Fibroblast of skin of right biceps (primary cell): ENCODE measurements at regions not wholly inside any gene's neighbourhood (a gene's known extent, or its start where the extent isn't known, plus 50 kb on each side); places are given as distances from the start of the nearest gene placed in this dataset.

Source experiments
- DNase-seq: peaks from one replicate; pipeline ENCODE4 v3.0.0-alpha.2; 2013

DNA sequence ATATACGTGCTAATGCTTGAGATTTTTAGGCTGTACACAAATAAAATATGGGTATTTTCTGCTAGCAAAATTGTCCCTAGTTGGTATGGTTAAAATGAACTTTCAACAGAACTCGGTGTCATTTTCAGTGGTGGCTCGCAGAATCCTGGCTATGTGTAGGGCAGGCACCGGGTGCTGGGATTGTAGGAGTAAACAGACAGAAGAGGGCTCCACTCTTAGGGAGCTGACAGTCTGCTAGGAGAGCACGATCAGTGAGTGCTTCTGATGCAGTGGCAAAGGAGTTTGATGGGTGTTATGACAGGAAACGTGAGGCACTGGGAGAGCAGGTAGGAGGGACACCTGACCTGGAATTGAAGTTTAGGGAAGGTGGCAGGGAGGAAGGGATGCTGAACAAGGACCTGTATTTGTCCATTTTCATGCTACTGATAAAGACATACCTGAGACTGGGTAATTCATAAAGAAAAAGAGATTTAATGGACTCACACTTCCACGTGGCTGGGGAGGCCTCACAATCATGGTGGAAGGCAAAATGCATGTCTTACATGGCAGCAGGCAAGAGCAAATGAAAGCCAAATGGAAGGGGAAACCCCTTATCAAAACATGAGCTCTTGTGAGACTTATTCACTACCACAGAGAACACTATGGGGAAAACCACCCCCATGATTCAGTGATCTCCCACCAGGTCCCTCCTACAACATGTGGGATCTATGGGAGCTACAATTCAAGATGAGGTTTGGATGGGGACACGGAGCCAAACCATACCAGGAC, 105.4 kb upstream of the LCLAT1 start:
- no peak for DNase-seq

DNA sequence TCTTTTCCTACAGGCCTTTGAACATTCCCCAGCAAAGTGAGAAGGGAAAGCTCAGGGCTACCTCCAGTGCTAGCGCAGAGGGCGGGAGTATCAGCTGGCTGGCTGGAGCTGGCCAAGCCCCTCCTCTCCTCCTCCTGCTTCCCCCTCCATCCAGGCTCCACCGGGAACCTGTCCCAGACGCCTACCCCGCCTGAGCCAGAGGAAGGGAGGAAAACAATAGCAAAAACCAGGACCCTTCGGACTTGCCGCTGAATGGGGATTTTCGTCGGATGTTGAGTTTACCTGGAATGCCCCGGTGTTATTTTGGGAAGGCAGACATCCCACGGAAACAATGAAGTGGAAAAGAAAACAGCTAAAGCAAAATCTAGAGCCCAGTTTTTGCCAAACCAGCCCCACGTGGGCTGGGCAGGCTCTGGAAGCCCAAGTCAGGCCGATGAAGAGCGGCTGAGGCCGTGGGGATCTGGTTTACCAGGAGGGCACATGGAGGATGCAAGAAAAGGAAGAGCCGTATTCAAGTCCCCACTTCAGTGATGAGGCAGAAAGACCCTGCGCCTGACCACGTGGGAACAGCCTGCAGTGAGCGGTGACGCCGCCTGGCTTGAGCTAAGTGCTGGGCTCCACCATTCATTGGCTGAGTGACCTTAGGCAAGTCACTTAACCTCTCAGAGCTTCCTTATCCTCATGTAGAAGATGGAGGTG, 100.4 kb upstream of the LCLAT1 start:
- DNase-seq: no peak

GRCh38 chr2:30348825-30349224, 98.2 kb upstream of the LCLAT1 start:
- DNase-seq: no peak

GRCh38 chr2:30349691-30350090, 97.4 kb upstream of the LCLAT1 start:
- peak; percentile 42 for DNase-seq

DNA sequence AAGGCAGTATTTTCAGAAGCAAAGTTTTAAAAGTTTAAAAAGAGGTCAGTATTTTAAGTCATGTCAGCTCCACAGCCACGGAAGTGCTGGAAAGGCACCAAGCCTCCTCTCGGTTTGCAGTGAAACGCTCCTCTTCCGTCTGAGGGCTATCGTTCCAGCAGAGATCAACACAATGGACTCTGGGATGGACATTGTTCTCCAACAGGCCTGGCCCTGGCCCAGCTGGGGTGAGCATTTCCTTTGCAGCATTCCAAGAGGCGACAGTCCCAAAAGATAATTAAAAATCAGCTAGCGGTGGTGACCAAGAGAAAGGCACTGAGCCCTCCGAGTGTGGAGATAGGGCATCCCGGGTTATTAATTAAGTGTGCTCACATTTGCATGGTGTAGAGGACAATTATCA, 95.9 kb upstream of the LCLAT1 start:
- no peak for DNase-seq

GRCh38 chr2:30351949-30352348, 95.1 kb upstream of the LCLAT1 start:
- DNase-seq: no peak

DNA sequence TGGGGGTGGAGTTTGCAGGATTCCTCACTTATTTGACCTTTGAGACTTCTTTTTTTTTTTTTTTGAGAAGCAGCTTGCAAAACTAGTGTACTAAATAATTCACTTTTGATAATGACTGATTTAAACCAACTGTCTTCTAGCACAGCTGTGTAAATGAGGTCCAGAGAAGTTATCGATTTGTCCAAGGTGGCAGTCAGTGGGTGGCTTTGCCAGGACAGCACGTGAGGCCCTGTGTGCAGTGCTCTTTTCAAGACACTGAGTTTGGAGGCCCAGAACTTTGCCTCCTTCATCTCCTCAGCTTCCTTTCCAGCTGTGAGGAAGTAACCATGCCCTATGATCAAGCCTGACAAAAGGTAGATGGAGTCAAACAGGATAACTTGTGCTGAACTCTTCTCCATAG, 92.9 kb upstream of the LCLAT1 start:
- no peak for DNase-seq

GRCh38 chr2:30354621-30355020, 92.4 kb upstream of the LCLAT1 start:
- no peak for DNase-seq

- DNase-seq: no peak
Measured at GRCh38 chr2:30355306-30355705, 91.7 kb upstream of the LCLAT1 start.

DNA sequence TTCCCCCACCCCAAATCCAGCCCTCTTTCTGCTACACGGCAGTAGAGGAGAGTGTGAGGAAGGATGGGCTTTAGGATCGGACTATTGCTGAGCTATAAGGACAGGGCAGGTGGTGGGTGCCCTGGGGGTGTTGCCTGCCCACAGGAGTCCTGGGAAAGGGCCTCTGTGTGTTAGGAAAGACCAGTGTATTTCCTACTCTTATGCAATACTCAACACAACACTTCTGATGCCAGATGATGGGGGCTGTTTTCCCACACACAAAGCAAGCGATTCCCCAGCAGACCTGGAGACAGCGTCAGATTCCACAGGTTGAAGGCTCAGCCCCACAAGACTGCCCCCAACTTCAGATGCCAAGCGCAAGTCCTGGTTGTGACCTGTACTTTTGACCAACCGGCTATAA, 91.0 kb upstream of the LCLAT1 start:
- DNase-seq: no peak

DNA sequence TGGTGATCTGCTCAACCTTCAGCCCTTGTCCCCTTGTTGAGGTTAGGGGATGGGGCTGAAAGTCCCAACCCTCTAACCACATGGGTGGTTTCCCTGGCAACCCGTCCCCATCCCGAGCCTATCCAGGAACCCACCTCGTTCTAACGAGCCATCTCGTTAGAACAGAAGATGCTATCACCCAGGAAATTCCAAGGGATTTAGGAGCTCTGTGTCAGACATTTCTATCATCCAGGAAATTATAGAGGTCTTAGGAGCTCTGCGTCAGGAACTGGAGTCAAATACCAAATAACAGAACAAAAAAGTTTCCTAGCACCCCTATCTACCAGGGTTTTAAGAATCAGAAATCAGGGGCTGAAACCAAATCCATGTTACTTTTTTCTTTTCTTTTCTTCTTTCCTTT, 90.3 kb upstream of the LCLAT1 start:
- no peak for DNase-seq

- DNase-seq: no peak
Measured at GRCh38 chr2:30358351-30358750, 88.7 kb upstream of the LCLAT1 start.

DNA sequence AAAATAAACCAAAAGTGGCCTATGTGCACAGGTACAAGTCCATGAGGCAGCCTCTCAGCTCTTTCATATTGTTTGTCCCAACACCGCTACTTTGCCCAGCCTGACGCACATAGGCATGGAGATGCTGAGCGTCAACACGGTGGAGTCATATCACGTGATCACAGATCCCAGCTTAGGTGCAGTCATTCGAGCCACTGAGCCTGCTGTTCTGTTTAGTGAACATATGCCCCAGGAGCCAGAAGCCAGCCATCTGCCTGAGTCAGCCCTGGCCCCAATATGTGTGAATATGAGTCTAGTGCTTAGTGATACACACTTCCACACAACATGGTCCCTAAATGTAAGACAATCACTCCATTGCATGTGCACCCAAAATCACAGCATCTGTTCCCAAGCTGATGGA, 88.2 kb upstream of the LCLAT1 start:
- DNase-seq: peak; percentile 62

- DNase-seq: peak; percentile 38
Measured at GRCh38 chr2:30359644-30360167, 87.3 kb upstream of the LCLAT1 start.

DNA sequence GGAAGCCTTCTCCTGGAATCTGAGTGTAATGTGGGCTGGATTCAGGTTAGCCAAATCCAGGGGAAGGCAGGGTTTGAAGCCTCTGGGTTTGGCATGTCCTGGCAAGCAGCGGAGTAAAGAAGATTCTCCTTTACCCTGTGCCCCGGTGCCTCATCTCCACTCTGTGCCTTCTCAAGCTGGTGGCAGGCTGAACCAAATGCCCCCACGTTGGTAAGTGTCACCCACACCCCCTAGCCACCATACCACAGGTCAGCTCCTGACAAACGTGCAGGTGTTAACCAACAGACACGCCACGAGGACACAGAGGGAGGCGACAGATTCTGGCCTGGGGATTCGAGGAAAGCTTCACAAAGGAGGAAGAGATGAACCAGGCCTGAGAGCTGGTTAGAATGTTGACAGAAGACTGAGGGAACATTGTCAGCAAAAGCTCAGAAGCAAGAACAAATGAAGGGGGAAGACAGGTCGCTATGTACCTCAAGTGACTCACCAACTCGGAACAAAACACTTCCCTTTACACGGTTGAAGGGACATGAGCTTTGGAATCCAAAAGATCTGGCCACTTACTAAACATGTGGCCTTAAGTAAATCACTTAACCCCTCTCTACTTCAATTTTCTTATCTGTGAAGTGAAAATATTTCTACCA, 85.2 kb upstream of the LCLAT1 start:
- peak; percentile 40 for DNase-seq

- DNase-seq: peak; percentile 84
Measured at GRCh38 chr2:30362468-30363081, 84.5 kb upstream of the LCLAT1 start.

GRCh38 chr2:30363406-30363805, 83.6 kb upstream of the LCLAT1 start:
- no peak for DNase-seq

DNA sequence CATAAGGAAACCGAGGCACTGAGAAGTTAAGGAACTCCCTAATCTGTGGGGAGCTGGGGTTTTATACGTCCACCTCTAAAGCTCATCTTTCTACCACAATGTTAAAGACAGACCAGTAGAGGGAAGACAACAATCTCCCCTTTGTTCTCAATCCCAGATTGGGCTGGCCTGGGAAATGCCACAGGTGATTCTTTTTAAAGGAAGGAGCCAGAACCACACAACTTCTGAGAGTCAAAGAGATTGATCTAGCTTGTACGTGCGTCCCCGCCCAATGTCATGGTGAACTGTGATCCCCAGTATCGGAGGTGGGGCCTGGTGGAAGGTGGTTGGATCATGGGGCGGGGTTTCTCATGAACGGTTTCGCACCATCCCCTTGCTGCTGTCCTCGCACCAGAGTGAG, 81.8 kb upstream of the LCLAT1 start:
- no peak for DNase-seq

GRCh38 chr2:30366199-30366691, 80.8 kb upstream of the LCLAT1 start:
- DNase-seq: peak; percentile 90

- DNase-seq: peak; percentile 80
Measured at GRCh38 chr2:30367232-30368070, 79.6 kb upstream of the LCLAT1 start.

GRCh38 chr2:30368258-30368657, 78.8 kb upstream of the LCLAT1 start:
- DNase-seq: peak; percentile 95

DNA sequence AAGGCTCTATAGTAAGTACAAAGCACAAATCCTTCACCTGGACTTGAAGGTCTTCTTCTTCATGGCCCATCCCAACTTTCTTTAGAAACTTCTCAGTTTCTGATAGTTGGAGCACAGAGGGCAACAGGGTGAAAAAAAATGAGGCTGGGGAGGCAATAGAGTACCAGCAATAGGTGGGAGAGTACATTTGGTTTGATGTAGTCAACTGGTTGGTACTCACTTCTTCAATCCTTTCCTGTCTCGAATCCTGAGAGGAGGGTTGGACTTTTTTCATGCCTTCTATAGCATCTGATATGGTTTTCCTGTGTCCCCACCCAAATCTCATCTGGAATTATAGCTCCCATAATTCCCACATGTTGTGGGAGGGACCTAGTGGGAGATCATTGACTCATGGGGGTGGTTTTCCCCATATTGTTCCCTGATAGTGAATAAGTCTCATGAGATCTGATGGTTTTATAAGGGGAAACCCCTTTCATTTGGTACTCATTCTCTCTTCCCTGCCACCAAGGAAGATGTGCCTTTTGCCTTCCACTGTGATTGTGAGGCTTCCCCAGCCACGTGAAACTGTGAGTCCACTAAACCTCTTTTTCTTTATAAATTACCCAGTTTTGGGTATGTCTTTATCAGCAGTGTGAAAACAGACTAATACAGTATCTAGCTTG, 75.9 kb upstream of the LCLAT1 start:
- no peak for DNase-seq
